ENCODE measurements at regions not wholly inside any gene's neighbourhood (a gene's known extent, or its start where the extent isn't known, plus 50 kb on each side); places are given as distances from the start of the nearest gene placed in this dataset.
A peak's percentile ranks its signal among the peaks of the same experiment; 100 is the strongest.
"Not testable (repeated sequence)": the region's sequence is repeated elsewhere in the genome, so short reads cannot be mapped to it uniquely, and the experiment has no call there.

DNA sequence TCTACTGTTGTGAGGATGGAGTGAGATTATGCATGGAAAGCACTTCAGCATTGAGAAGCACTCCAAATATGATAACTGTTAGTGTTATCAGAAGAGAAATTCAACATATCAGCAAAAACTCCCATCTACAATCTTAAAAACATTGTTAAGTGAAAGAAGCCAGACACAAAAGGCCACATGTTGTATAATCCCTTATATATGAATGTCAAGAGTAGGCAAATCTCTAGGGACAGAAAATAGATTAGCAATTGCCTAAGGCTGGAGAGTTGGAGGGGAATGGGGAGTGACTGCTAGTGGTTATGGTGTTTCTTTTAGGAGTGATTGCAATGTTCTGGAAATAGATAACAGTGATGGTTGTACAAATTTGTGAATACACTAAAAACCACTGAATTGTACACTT, 122.5 kb upstream of the LNX1 start:
- DNase-seq (ENCODE audit: low spot score) = no peak

- DNase-seq (ENCODE audit: low spot score) = no peak
Observed at GRCh38 chr4:53713296-53713695, 122.0 kb upstream of the LNX1 start.

DNA sequence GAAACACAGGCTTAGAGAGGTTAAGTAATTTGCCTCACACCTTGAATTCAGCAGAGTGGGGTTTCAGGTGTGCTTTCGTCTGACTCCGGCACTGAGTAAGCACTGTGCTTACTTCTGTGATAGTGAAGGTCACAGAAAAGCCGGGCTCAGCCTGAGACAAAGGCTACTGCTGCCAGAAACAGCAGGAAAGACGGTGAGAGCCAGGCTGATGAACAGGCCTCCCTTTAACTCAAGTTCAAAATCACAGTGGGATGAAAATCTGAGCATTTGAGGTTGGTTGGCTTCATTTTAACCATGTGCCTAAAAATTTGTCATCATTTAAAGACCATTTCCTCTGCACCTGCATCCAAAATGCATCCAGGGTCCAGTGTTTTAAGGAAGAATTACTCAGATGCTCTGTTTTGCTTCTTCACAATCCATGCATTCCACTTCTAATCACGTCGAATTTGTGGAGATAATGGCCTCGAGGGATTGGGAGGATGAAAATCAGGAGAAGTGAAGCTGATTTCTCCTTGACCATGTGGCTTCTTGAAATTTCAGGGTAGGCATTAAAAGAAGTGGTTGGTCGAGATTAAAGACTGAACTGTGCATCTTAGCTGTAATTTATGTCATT, 121.2 kb upstream of the LNX1 start:
- DNase-seq (ENCODE audit: low spot score) = no peak

- no peak for DNase-seq (ENCODE audit: low spot score)
Observed at GRCh38 chr4:53711926-53712325, 120.6 kb upstream of the LNX1 start.

DNA sequence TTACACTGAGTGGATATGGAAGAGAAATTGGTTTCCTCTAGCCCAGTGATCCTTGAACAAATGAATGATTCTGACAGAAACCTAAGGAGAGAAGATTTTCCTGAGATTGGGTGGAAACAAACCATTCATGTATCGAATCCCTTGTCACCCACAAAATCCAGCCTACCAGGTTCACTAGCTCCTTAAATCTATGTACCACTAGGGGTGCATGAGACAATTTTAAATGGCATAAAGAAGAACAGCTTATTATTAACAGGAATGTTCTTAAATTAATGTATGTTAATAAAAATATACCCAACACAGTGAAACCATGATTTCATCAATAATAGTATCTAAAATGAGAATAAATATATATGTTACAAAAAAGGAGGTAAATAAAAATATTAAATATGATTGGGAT, 118.4 kb upstream of the LNX1 start:
- DNase-seq (ENCODE audit: low spot score) = no peak

- DNase-seq (ENCODE audit: low spot score) = no peak
Observed at GRCh38 chr4:53707491-53707890, 116.2 kb upstream of the LNX1 start.

GRCh38 chr4:53706422-53707032, 115.2 kb upstream of the LNX1 start:
- peak; percentile 78 for DNase-seq (ENCODE audit: low spot score)

- no peak for DNase-seq (ENCODE audit: low spot score)
Observed at GRCh38 chr4:53705972-53706371, 114.7 kb upstream of the LNX1 start.

- DNase-seq (ENCODE audit: low spot score) = no peak
Observed at GRCh38 chr4:53705151-53705764, 114.0 kb upstream of the LNX1 start.

DNA sequence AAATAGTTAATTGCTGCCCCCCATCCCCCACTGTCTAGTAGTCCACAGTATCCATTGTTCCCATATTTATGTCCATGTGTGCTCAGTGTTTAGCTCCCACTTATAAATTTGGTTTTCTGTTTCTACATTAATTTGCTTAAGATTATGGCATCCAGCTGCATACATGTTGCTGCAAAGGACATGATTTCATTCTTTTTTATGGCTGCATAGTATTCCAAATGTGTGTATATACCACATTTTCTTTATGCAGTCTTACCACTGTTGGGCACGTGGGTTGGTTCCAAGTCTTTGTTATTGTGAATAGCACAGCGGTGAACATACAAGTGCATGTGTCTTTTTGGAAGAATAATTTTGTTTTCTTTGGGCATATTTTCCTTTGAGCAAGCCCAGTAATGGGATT, 113.0 kb upstream of the LNX1 start:
- DNase-seq (ENCODE audit: low spot score) = no peak

DNA sequence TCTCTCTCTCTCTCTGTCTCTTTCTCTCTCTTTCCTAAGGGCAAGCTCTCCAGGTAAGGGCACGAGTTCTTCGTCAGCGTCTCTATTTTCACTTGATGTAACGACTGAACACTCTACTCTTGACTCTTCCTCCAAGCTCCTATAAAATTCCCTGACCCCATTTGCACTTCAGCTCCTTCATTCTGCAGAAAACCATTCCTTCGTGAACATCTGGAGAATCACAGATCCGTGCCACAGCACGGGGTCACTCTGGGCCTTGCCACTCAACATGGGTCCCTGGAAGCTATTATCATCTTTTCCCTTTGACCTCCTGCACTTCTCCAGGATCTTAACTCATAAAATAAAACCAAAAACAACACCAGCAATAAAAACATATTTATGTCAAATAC, 112.0 kb upstream of the LNX1 start:
- DNase-seq (ENCODE audit: low spot score) = no peak

DNA sequence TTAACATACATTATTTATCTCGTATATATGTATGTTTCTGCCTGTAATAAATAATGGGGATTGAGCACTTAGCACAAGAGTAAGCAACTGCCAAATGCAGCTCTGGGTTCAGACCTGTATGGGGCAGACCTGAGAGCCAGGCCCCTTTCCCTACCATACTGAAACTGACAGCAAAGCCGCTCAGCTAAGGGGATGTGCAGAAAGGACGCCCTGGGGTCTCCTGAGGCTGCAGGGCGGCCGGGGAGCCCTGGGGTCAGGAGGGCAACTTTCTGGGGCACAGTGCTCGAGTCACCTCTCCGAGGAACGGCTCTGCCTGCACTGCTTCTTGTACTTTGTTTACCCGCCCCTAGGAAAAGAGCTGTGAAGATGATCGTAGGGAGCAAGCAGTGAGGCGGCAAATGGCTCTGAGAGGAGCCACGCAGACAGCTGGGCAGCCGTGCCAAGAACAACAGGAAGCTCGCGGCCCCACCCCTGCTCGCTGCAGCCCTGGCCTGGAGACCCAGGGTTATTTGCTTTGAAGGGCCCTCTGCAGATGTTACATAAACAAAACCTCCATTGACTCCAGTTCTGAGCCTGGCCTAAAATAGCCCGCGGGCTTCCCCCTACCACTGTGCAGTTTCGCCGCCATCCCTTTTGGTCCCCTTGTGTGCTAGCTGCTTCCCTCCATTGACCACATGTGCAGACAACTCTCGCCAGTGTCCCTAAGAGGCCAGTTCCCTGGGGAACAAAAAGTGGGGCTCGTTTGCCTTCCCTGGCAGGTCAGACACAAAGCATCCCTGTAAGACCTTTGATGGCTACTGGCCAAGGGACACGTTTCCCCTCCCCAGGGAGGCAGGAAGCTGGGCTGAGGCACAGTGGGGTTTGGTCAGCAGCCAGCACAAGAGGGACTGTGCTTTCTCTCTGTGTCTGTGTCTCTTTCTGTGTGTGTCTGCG, 111.3 kb upstream of the LNX1 start:
- peak; percentile 72 for DNase-seq (ENCODE audit: low spot score)

DNA sequence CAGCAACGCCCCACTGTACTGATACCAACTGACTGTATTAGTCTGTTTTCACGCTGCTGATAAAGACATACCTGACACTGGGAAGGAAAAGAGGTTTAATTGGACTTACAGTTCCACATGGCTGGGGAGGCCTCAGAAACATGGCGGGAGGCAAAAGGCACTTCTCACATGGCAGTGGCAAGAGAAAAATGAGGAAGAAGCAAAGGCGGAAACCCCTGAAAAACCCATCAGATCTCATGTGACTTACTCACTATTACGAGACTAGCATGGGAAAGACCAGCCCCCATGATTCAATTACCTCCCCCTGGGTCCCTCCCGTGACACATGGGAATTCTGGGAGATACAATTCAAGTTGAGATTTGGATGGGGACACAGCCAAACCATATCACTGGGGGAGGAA, 110.0 kb upstream of the LNX1 start:
- DNase-seq (ENCODE audit: low spot score) = not testable (repeated sequence)

GRCh38 chr4:53699310-53699709, 108.0 kb upstream of the LNX1 start:
- DNase-seq (ENCODE audit: low spot score) = not testable (repeated sequence)

GRCh38 chr4:53697016-53697685, 105.9 kb upstream of the LNX1 start:
- no peak for DNase-seq (ENCODE audit: low spot score)

DNA sequence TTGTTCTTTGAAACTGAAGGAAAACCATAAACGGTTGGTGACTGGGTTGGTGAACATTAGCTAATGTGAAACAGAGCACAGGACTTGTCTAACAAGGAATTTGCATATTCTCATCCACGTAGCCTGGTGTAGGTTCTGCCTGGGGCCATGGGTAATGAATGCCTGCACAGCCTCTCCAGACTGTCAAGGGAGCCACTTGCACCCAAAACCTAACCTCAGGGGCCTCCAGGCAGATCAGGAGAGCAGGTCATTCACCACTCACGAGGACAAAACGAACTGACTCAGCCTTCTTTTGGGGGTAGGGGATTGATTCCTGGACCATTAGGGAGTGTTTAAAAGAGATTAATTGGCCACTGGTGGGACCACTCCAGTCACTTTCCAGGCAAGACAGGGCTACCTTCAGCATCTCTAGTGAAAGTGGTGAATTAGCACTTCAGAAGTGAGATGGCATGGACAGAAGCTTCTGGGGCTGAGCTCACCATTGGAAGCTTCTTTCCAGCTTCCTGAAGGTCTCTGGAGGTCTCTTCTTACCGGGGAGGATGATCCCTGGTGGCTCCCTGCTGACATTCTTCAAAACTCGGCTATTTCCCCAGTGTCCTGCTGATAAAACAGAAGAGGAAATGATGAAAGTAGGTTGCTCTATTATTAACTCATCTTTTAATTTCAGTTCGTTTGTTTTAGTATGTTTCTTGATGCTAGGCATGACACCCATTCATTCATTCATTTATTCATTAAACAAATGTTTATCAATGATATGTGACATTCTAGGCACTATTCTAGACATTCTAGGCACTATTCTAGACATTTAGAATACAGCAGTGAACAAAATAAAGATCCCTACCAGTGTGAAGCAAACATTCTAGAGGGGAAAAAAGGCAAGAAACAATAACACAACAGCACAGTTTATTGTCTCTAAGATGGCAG, 104.5 kb upstream of the LNX1 start:
- no peak for DNase-seq (ENCODE audit: low spot score)

GRCh38 chr4:53694666-53695065, 103.4 kb upstream of the LNX1 start:
- no peak for DNase-seq (ENCODE audit: low spot score)

GRCh38 chr4:53693909-53694308, 102.6 kb upstream of the LNX1 start:
- no peak for DNase-seq (ENCODE audit: low spot score)

DNA sequence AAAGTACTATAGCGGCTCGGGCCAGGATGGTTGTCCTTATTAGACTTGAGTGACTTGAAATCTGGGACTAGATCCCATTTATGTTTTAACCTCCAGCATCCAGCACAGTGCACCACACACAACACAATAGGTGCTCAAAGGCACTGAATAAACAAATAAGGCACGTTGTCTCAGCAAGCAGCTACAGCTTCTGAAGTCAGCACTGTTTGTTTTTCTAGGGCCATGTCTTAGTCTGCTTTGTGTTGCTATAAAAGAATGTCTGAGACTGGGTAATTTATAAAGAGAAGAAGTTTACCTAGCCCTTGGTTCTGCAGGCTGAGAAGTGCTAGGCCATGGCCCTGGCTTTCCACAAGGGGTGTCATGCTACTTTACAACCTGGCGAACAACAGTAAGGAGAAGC, 102.1 kb upstream of the LNX1 start:
- DNase-seq (ENCODE audit: low spot score) = no peak

DNA sequence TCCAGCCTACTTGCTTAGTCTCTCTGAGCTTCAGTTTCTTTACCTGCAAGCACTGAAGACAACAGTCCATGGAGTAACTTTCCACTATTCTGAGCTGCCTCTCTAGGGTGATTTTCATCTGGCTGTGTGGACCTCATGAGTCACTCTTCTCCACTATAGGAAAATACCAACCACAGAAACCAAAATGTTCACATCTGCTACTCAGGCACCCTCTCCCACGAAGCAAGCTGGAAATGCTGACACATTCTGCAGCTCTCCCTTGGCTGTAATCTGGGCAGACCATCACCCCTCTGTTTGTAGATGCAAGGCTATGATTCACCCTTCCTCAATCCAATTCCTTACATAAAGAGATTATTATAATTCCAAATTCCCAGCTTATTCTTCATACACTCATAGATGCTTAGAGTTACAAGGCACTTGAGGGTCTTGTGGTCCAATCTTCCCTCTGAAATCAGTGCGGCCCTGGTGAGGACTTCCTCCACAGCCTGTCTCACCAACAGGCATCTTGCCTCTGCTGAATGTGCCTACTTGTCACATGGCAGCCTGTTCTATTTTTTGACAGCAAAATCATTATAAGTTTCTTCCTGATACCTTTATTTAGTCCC, 97.0 kb upstream of the LNX1 start:
- DNase-seq (ENCODE audit: low spot score) = no peak

DNA sequence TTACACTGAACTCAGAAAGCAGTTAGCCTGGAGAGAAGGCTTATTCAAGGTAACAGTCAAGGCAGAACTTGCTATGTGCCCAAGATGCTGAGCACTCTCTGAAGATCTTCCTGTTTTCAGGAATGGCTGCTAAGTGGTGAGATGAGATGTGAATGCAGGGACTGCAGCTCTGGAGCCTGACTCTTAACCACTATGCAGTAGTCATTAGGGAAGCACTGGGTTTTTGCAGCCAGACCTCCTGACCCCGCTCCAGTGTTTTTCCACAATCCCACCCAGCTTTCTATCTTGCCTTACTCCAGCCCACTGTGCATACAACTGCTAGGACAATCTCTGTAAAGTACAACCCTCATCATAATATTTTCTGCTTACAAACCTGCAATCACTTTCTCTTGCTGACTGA, 95.2 kb upstream of the LNX1 start:
- no peak for DNase-seq (ENCODE audit: low spot score)

All from pons (tissue), 1 donor.